NCI-H2029 (cell line): ENCODE measurements at regions not wholly inside any gene's neighbourhood (a gene's known extent, or its start where the extent isn't known, plus 50 kb on each side); places are given as distances from the start of the nearest gene placed in this dataset.

ENCODE experiments used
- DNase-seq: peaks from one replicate; lab custom pipeline; 2025; lab: John Stamatoyannopoulos, UW

- DNase-seq, result no peak
These were observed 590.7 kb downstream of the BCOR start for GRCh38 chrX:39507034-39507433.

- no peak for DNase-seq
These were observed 590.0 kb downstream of the BCOR start for GRCh38 chrX:39507617-39508299.

- DNase-seq, result no peak
These were observed 589.5 kb downstream of the BCOR start for GRCh38 chrX:39508300-39508692.

- DNase-seq, result no peak
These were observed 588.6 kb downstream of the BCOR start for GRCh38 chrX:39509157-39509556.

- DNase-seq, result no peak
These were observed 583.9 kb downstream of the BCOR start for GRCh38 chrX:39513836-39514235.

- DNase-seq, result no peak
These were observed 583.0 kb downstream of the BCOR start for GRCh38 chrX:39514801-39515200.

GRCh38 chrX:39516427-39516841 is 581.3 kb downstream of the BCOR start:
- no peak for DNase-seq

GRCh38 chrX:39518476-39519029 is 579.2 kb downstream of the BCOR start:
- no peak for DNase-seq

GRCh38 chrX:39519030-39519488 is 578.7 kb downstream of the BCOR start:
- peak; percentile 54 for DNase-seq

- DNase-seq, result peak; percentile 11
These were observed 578.0 kb downstream of the BCOR start for GRCh38 chrX:39519566-39520301.

GRCh38 chrX:39525758-39526157 is 572.0 kb downstream of the BCOR start:
- no peak for DNase-seq

- DNase-seq, result no peak
These were observed 570.7 kb downstream of the BCOR start for GRCh38 chrX:39527025-39527424.

- DNase-seq, result no peak
These were observed 569.4 kb downstream of the BCOR start for GRCh38 chrX:39528161-39528916.

- no peak for DNase-seq
These were observed 565.0 kb downstream of the BCOR start for GRCh38 chrX:39532761-39533160.

GRCh38 chrX:39534949-39535348 is 562.8 kb downstream of the BCOR start:
- DNase-seq, result no peak

GRCh38 chrX:39536211-39536610 is 561.5 kb downstream of the BCOR start:
- no peak for DNase-seq

- no peak for DNase-seq
These were observed 555.9 kb downstream of the BCOR start for GRCh38 chrX:39541881-39542280.

- no peak for DNase-seq
These were observed 555.4 kb downstream of the BCOR start for GRCh38 chrX:39542316-39542715.

GRCh38 chrX:39550795-39551361 is 546.9 kb downstream of the BCOR start:
- DNase-seq, result no peak

GRCh38 chrX:39551762-39552161 is 546.0 kb downstream of the BCOR start:
- DNase-seq, result no peak

- DNase-seq, result no peak
These were observed 542.3 kb downstream of the BCOR start for GRCh38 chrX:39555431-39555830.

- DNase-seq, result no peak
These were observed 541.7 kb downstream of the BCOR start for GRCh38 chrX:39556056-39556455.
